ENCODE measurements at regions not wholly inside any gene's neighbourhood (a gene's known extent, or its start where the extent isn't known, plus 50 kb on each side); places are given as distances from the start of the nearest gene placed in this dataset.

DNA sequence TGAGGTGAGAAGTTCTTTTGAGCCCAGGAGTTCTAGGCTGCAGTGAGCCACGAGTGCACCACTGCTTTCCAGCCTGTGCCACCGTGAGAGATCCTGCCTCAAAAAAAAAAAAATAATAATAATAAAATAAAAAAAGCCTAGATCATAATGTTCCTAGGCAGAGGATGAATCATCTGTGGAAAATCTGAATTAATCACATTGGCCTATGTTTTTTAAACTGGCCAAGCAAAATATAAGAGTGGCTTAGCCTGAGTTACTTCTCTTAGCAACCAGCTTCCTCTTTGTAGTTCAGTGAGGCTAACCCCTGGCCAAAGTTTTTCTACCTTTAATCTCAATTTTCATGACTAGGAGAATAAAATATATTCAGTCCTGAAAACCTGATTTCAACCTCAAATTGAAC is 614.6 kb downstream of the PPP4R3C start:
- Histone ChIP-seq H3K27ac (ENCODE audit: low read depth) (no peak overlapping the region), H4K20me1 (replicated peaks; ENCODE audit: insufficient read depth) (no peaks in the 10 kb centered on the region), H3K79me2 (replicated peaks; ENCODE audit: insufficient read depth) (no peaks in the 10 kb centered on the region), H3K9me2 (ENCODE audit: insufficient read depth) (no peaks in the 10 kb centered on the region), H3K4me2 (no peak overlapping the region), H3K4me1 (ENCODE audit: insufficient read depth) (no peaks in the 10 kb centered on the region), H2AFZ (no peak overlapping the region), H3K27me3 (ENCODE audit: insufficient read depth) (no peaks in the 10 kb centered on the region), H3K36me3 (ENCODE audit: insufficient read depth) (no peaks in the 10 kb centered on the region), H3K4me3 (no peak overlapping the region), H3F3A (replicated peaks; ENCODE audit: low read depth) (no peaks in the 10 kb centered on the region)
- ATAC-seq = no peak
- Mint-ChIP-seq H3K36me3 (ENCODE audit: low read depth) (no peaks in the 10 kb centered on the region), H3K4me3 (no peak overlapping the region), H3K27me3 (ENCODE audit: insufficient read depth, low read depth, poor library complexity) (no peaks in the 10 kb centered on the region), H3K27ac (no peak overlapping the region), H3K4me1 (no peaks in the 10 kb centered on the region), H3K9me3 (no peaks in the 10 kb centered on the region)
- TF ChIP-seq, protein P1, sequence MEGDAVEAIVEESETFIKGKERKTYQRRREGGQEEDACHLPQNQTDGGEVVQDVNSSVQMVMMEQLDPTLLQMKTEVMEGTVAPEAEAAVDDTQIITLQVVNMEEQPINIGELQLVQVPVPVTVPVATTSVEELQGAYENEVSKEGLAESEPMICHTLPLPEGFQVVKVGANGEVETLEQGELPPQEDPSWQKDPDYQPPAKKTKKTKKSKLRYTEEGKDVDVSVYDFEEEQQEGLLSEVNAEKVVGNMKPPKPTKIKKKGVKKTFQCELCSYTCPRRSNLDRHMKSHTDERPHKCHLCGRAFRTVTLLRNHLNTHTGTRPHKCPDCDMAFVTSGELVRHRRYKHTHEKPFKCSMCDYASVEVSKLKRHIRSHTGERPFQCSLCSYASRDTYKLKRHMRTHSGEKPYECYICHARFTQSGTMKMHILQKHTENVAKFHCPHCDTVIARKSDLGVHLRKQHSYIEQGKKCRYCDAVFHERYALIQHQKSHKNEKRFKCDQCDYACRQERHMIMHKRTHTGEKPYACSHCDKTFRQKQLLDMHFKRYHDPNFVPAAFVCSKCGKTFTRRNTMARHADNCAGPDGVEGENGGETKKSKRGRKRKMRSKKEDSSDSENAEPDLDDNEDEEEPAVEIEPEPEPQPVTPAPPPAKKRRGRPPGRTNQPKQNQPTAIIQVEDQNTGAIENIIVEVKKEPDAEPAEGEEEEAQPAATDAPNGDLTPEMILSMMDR (conservative IDR thresholded peaks at IDR 0.05; ENCODE audit: low read depth in 2 of 2) = no peak
- no peak for TF ChIP-seq POLR2AphosphoS5 (IDR thresholded peaks at IDR 0.05; ENCODE audit: low read depth)
- DNase-seq (ENCODE audit: low spot score) = no peak

DNA sequence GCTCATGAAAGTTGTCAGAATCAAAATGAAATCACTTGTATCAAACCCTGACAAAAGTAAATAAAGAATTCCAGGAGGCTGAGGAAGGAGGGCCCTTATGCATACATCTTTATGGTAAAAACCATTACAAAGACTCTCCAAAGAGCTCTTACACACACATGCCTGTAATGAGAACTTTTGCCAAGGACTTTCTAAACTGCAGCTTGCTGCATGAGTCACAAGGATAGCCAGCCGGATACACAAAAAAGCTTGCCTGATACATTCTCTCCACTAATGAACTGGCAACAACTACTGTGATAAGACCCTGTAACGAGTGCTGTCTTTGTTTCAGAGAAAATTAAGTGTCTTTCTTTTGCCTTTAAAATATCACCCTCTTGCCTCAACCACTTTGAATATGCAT is 618.1 kb downstream of the PPP4R3C start:
- no peak for ATAC-seq
- no peaks in the 10 kb centered on the region for H3K27me3 Mint-ChIP-seq (ENCODE audit: insufficient read depth, low read depth, poor library complexity)
- no peaks in the 10 kb centered on the region for H3K4me1 Mint-ChIP-seq
- Histone ChIP-seq H3K4me3 (no peak overlapping the region), H3K4me2 (no peak overlapping the region), H2AFZ (no peak overlapping the region), H3K27me3 (ENCODE audit: insufficient read depth) (no peaks in the 10 kb centered on the region), H3F3A (replicated peaks; ENCODE audit: low read depth) (no peaks in the 10 kb centered on the region), H3K79me2 (replicated peaks; ENCODE audit: insufficient read depth) (no peaks in the 10 kb centered on the region), H3K4me1 (ENCODE audit: insufficient read depth) (no peaks in the 10 kb centered on the region), H3K36me3 (ENCODE audit: insufficient read depth) (no peaks in the 10 kb centered on the region), H3K9me2 (ENCODE audit: insufficient read depth) (no peaks in the 10 kb centered on the region), H3K27ac (ENCODE audit: low read depth) (no peak overlapping the region), H4K20me1 (replicated peaks; ENCODE audit: insufficient read depth) (no peaks in the 10 kb centered on the region)
- H3K27ac Mint-ChIP-seq = no peak overlapping the region
- no peak for DNase-seq (ENCODE audit: low spot score)
- H3K36me3 Mint-ChIP-seq (ENCODE audit: low read depth) = no peaks in the 10 kb centered on the region
- no peak overlapping the region for H3K4me3 Mint-ChIP-seq
- no peaks in the 10 kb centered on the region for H3K9me3 Mint-ChIP-seq
- TF ChIP-seq ZNF114 (CRISPR knock-in tag; IDR thresholded peaks at IDR 0.05) (no peak), POLR2AphosphoS5 (IDR thresholded peaks at IDR 0.05; ENCODE audit: low read depth) (no peak), CREB1 (CRISPR knock-in tag; IDR thresholded peaks at IDR 0.05; ENCODE audit: low read depth) (no peak), NANOG (IDR thresholded peaks at IDR 0.05; ENCODE audit: borderline replicate concordance) (no peak), EZH2 (IDR thresholded peaks at IDR 0.05; ENCODE audit: low read depth, unreplicated experiment) (no peak), ZNF331 (CRISPR knock-in tag; IDR thresholded peaks at IDR 0.05; ENCODE audit: low read depth) (no peak)
- TF ChIP-seq, protein P2, sequence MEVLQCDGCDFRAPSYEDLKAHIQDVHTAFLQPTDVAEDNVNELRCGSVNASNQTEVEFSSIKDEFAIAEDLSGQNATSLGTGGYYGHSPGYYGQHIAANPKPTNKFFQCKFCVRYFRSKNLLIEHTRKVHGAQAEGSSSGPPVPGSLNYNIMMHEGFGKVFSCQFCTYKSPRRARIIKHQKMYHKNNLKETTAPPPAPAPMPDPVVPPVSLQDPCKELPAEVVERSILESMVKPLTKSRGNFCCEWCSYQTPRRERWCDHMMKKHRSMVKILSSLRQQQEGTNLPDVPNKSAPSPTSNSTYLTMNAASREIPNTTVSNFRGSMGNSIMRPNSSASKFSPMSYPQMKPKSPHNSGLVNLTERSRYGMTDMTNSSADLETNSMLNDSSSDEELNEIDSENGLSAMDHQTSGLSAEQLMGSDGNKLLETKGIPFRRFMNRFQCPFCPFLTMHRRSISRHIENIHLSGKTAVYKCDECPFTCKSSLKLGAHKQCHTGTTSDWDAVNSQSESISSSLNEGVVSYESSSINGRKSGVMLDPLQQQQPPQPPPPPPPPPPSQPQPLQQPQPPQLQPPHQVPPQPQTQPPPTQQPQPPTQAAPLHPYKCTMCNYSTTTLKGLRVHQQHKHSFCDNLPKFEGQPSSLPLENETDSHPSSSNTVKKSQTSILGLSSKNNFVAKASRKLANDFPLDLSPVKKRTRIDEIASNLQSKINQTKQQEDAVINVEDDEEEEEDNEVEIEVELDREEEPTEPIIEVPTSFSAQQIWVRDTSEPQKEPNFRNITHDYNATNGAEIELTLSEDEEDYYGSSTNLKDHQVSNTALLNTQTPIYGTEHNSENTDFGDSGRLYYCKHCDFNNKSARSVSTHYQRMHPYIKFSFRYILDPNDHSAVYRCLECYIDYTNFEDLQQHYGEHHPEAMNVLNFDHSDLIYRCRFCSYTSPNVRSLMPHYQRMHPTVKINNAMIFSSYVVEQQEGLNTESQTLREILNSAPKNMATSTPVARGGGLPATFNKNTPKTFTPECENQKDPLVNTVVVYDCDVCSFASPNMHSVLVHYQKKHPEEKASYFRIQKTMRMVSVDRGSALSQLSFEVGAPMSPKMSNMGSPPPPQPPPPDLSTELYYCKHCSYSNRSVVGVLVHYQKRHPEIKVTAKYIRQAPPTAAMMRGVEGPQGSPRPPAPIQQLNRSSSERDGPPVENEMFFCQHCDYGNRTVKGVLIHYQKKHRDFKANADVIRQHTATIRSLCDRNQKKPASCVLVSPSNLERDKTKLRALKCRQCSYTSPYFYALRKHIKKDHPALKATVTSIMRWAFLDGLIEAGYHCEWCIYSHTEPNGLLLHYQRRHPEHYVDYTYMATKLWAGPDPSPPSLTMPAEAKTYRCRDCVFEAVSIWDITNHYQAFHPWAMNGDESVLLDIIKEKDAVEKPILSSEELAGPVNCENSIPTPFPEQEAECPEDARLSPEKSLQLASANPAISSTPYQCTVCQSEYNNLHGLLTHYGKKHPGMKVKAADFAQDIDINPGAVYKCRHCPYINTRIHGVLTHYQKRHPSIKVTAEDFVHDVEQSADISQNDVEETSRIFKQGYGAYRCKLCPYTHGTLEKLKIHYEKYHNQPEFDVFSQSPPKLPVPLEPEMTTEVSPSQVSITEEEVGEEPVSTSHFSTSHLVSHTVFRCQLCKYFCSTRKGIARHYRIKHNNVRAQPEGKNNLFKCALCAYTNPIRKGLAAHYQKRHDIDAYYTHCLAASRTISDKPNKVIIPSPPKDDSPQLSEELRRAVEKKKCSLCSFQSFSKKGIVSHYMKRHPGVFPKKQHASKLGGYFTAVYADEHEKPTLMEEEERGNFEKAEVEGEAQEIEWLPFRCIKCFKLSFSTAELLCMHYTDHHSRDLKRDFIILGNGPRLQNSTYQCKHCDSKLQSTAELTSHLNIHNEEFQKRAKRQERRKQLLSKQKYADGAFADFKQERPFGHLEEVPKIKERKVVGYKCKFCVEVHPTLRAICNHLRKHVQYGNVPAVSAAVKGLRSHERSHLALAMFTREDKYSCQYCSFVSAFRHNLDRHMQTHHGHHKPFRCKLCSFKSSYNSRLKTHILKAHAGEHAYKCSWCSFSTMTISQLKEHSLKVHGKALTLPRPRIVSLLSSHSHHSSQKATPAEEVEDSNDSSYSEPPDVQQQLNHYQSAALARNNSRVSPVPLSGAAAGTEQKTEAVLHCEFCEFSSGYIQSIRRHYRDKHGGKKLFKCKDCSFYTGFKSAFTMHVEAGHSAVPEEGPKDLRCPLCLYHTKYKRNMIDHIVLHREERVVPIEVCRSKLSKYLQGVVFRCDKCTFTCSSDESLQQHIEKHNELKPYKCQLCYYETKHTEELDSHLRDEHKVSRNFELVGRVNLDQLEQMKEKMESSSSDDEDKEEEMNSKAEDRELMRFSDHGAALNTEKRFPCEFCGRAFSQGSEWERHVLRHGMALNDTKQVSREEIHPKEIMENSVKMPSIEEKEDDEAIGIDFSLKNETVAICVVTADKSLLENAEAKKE (CRISPR knock-in tag; IDR thresholded peaks at IDR 0.05) = no peak
- TF ChIP-seq, protein P1 (conservative IDR thresholded peaks at IDR 0.05; ENCODE audit: low read depth in 2 of 2) = no peak

All from GM23338 (cell line).